Stimulated activated CD8-positive, alpha-beta memory T cell treated with anti-CD3 and anti-CD28 coated beads, Interleukin-7, amount 100 ng/mL, for 24 hours (primary cell): ENCODE measurements at regions not wholly inside any gene's neighbourhood (a gene's known extent, or its start where the extent isn't known, plus 50 kb on each side); places are given as distances from the start of the nearest gene placed in this dataset.

Experiments
- DNase-seq: peaks from one replicate; pipeline ENCODE4 v3.0.0-alpha.2; 2020; ENCODE audit warnings: low read depth

- DNase-seq, result no peak
Observed at GRCh38 chr4:14879683-14880082, 122.6 kb upstream of the CPEB2 start.

- no peak for DNase-seq
Observed at GRCh38 chr4:14880805-14881204, 121.5 kb upstream of the CPEB2 start.

GRCh38 chr4:14883166-14883565, 119.1 kb upstream of the CPEB2 start:
- DNase-seq, result no peak

- DNase-seq, result no peak
Observed at GRCh38 chr4:14883661-14884060, 118.6 kb upstream of the CPEB2 start.

- DNase-seq, result no peak
Observed at GRCh38 chr4:14887842-14888433, 114.3 kb upstream of the CPEB2 start.

GRCh38 chr4:14888790-14889572, 113.3 kb upstream of the CPEB2 start:
- DNase-seq, result no peak

GRCh38 chr4:14892563-14892962, 109.7 kb upstream of the CPEB2 start:
- DNase-seq, result no peak

GRCh38 chr4:14893713-14894112, 108.6 kb upstream of the CPEB2 start:
- no peak for DNase-seq

- DNase-seq, result no peak
Observed at GRCh38 chr4:14894392-14895292, 107.6 kb upstream of the CPEB2 start.

- DNase-seq, result no peak
Observed at GRCh38 chr4:14896656-14897175, 105.6 kb upstream of the CPEB2 start.

GRCh38 chr4:14897217-14897616, 105.1 kb upstream of the CPEB2 start:
- DNase-seq, result no peak

GRCh38 chr4:14898989-14899388, 103.3 kb upstream of the CPEB2 start:
- DNase-seq, result no peak

- DNase-seq, result no peak
Observed at GRCh38 chr4:14902342-14902741, 99.9 kb upstream of the CPEB2 start.

- no peak for DNase-seq
Observed at GRCh38 chr4:14903321-14903720, 99.0 kb upstream of the CPEB2 start.

- DNase-seq, result no peak
Observed at GRCh38 chr4:14906805-14907204, 95.5 kb upstream of the CPEB2 start.

- no peak for DNase-seq
Observed at GRCh38 chr4:14908635-14909034, 93.6 kb upstream of the CPEB2 start.

GRCh38 chr4:14910411-14910810, 91.9 kb upstream of the CPEB2 start:
- no peak for DNase-seq

- no peak for DNase-seq
Observed at GRCh38 chr4:14912426-14912825, 89.9 kb upstream of the CPEB2 start.

GRCh38 chr4:14915018-14915417, 87.3 kb upstream of the CPEB2 start:
- DNase-seq, result no peak

- DNase-seq, result no peak
Observed at GRCh38 chr4:14916554-14917297, 85.6 kb upstream of the CPEB2 start.

- no peak for DNase-seq
Observed at GRCh38 chr4:14917298-14917633, 85.0 kb upstream of the CPEB2 start.

- no peak for DNase-seq
Observed at GRCh38 chr4:14918336-14918735, 83.9 kb upstream of the CPEB2 start.
